OCI-M1 (cell line): ENCODE measurements at regions not wholly inside any gene's neighbourhood (a gene's known extent, or its start where the extent isn't known, plus 50 kb on each side); places are given as distances from the start of the nearest gene placed in this dataset.
A peak's percentile ranks its signal among the peaks of the same experiment; 100 is the strongest.
"Not testable (repeated sequence)": the region's sequence is repeated elsewhere in the genome, so short reads cannot be mapped to it uniquely, and the experiment has no call there.

Experiments
- DNase-seq: peaks from one replicate; lab custom pipeline; 2025; lab: John Stamatoyannopoulos, UW

DNA sequence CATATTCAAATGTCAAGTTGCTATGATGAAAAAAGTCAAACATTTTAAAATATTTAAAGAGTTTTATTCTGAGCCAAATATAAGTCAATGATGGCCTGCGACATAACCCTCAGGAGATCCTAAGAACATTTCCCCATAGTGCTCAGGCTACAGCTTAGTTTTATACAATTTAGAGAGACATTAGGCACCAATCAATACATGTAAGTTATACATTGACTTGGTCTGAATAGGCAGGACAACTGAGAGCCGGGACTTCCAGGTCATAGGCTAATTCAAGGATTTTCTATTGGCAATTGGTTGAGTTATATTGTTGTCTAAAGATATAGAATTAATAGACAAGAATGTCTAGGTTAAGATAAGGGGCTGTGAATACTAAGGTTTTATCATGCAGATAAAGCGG is 64.5 kb downstream of the UGT2B28 start:
- DNase-seq: not testable (repeated sequence)

- DNase-seq: not testable (repeated sequence)
Measured at GRCh38 chr4:69348746-69349145, 68.5 kb downstream of the UGT2B28 start.

GRCh38 chr4:69360271-69360670 is 80.0 kb downstream of the UGT2B28 start:
- DNase-seq: peak; percentile 52

- DNase-seq: not testable (repeated sequence)
Measured at GRCh38 chr4:69360768-69361167, 80.5 kb downstream of the UGT2B28 start.

DNA sequence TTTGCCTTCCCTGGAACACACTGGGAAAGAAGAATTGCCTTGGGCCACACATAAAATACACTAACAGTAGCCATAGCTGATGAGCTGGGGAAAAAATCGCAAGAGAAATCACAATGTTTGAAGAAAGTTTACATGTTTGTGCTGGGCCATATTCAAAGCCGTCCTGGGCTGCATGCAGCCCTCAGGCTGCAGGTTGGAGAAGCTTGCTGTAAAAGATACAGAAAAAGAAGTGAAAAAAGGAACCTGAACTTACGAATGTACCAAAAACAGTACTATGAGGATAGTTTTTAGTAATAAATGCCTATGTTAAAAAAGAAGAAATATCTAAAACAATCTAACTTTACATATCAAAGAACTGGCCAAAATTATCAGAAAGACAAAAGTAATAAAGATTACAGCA is 82.1 kb downstream of the UGT2B28 start:
- DNase-seq: no peak

DNA sequence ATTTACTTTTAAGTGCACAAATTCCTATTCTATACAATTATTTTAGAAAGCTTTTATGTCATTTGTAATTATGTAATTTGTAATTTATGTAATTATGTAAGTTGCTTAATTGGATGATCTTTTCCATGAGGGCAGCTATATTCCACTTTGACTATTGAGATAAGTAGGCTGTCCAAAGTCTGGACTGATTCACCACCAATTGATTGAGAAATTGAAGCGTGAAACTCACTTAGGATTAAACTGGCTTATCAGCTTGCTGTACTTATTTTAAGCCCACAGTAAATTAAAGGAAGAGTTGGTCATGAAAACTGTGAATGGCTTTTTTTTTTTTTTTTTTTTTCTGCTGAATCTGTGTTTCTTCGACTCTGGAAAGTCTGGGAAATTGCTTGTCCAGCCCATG is 87.4 kb downstream of the UGT2B28 start:
- DNase-seq: not testable (repeated sequence)

- no peak for DNase-seq
Measured at GRCh38 chr4:69376450-69376849, 96.2 kb downstream of the UGT2B28 start.

GRCh38 chr4:69377562-69377961 is 97.3 kb downstream of the UGT2B28 start:
- no peak for DNase-seq

- DNase-seq: no peak
Measured at GRCh38 chr4:69383281-69383680, 103.0 kb downstream of the UGT2B28 start.

GRCh38 chr4:69389111-69389510 is 106.6 kb downstream of the UGT2B4 start:
- DNase-seq: not testable (repeated sequence)

DNA sequence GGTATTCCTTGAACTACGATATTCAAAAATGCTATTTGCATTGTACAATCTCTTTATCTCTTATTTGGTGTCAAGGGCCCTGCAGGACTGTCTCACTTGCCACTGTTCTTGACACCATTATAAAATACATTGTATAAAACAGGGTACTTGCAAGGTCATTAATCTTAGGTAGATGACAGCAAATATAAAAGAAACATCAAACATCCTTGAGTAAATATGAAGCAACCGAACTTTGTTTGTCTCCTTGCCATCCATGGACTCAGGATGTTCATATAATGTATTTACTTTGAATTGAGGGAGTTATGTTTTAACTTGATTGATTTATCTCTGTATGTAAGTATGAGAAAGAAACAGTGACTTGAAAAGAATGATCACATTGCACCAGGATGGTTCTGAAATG is 87.3 kb downstream of the UGT2B4 start:
- no peak for DNase-seq

DNA sequence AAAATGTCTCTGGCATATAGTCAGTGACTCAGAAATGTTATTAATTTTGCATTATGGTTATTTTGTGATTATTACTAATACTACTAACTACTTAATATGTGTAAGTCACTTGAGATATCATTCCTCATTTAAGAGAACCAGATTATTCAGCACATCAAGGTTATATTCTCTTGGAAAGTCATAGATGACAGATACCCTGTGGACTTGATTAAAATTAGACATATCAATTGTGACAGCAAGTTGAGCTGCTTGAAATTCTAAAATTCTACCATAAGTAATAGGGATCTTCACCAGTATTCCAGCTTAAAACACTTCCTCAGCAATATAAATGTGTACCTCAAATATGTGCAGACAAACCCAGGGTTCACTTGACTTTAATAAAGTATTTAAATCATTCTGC is 83.7 kb downstream of the UGT2B4 start:
- DNase-seq: not testable (repeated sequence)

GRCh38 chr4:69424722-69425121 is 71.0 kb downstream of the UGT2B4 start:
- DNase-seq: peak; percentile 19
